Stimulated activated CD4-positive, alpha-beta T cell treated with anti-CD3 and anti-CD28 coated beads, Interleukin-12 subunit alpha, Interleukin-12 subunit beta, amount 100 ng/mL, for 48 hours (primary cell): ENCODE measurements at regions not wholly inside any gene's neighbourhood (a gene's known extent, or its start where the extent isn't known, plus 50 kb on each side); places are given as distances from the start of the nearest gene placed in this dataset.
"Not testable (repeated sequence)": the region's sequence is repeated elsewhere in the genome, so short reads cannot be mapped to it uniquely, and the experiment has no call there.

Experiments
- DNase-seq, 3 donors: peaks; one replicate each; pipeline ENCODE4 v3.0.0-alpha.2; 2020; ENCODE audit warnings: low read depth in 2 of 3, low spot score in 1 of 3

GRCh38 chr18:60209042-60209441, 163.5 kb downstream of the MC4R start:
- DNase-seq, result no peak

- no peak for DNase-seq
Observed at GRCh38 chr18:60202708-60203107, 169.9 kb downstream of the MC4R start.

DNA sequence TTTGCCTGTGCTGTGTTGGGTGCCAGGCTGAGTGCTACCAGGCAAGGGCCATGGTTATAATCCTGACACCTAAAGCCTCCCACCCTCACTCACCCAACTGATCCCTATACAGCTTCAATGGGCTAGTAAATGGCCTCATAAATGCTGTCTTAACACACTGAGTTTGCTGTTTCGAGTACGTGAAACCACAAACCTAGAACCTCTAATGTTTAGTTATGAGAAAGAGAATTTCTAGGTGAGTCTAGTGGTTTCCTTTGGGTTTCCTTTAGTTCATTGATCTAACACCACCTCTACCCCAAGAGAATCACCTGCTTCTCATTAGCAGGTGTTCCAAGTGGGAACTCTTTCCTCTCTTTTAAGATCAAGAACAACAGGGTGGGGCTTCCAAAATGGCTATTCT, 172.0 kb downstream of the MC4R start:
- no peak for DNase-seq

- DNase-seq, result no peak
Observed at GRCh38 chr18:60199505-60199904, 173.1 kb downstream of the MC4R start.

DNA sequence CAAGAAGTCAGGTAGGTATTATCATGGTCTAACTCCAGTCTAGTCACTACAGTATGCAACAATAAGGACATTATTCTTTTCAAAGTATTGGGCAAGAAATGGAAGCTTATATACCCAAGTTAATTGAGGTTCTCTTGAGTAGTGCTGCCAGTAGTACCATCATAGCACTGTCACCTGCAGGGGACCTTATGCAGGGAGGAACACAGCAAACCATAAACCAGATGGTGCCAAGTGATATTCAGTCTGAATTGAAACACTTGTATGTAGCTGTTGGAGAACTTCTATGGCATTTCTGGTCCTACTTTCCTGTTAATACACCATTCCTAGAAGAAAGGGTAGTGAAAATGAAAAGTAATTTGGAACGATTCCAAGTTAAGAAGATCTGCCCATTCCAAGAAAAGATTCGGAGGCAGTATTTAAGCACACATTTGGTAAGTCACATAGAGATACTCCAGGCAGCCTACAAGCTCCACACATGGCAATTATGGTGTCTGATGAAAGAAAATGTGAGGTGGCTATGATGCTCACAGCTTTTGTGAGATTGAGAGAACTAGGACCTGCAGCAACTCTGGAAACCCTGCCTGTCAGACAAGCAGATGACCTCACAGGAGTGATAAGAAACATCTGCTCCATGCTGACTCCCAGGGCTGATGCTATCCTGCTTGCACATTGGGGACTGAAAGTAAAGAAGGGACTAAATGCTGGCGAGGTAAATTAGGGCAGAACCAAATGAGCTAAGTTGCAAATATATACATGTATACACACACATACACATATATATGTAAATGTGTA, 174.7 kb downstream of the MC4R start:
- no peak for DNase-seq

DNA sequence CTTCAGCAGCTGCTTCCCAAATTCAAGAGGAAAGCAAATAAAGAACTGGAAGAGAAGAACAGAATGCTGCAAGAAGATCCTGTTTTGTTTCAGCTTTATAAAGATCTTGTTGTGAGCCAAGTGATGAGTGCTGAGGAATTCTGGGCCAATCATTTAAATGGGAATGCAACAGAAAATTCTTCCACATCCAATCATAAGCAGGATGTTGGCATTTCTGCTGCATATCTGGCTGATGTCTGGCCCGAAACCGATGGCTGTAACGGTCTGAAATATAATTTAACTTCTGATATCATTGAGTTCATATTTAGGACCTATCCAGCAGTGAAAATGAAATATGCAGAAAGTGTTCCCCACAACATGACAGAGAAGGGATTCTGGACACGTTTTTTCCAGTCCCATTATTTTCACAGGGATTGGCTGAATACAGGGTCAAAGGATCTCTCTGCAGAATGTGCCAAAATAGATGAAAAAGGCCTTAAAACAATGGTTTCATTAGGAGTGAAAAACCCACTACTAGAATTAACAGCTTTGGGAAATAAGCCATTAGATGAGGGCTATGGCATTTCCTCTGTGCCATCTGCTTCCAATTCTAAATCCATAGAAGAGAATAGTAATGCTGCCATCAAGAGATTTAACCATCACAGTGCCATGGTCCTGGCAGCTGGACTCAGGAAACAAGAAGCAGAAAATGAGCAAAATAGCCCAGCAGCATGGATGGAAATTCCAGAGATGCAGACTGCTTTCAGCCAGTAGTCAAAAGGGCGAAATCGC, 175.6 kb downstream of the MC4R start:
- DNase-seq, result no peak

DNA sequence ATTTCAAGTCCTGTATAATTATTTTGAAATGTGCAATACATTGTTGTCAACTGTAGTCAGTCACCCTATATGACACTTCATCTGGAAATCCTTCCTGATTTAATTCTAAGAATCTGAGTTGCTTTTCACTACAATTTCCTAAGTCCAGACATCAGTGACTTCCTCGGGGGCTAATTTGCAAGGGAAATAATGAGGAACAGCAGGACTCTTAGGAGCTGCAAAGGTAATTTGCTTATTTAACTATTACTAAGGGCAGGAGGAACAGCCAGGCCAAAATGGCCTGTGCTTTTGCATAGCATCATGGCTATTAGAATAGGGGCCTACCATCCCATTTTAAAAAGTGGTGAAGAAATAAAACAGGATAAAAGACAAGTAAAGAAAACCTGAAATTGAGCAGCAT, 178.8 kb downstream of the MC4R start:
- DNase-seq, result no peak

GRCh38 chr18:60191926-60192325, 180.6 kb downstream of the MC4R start:
- DNase-seq, result no peak

DNA sequence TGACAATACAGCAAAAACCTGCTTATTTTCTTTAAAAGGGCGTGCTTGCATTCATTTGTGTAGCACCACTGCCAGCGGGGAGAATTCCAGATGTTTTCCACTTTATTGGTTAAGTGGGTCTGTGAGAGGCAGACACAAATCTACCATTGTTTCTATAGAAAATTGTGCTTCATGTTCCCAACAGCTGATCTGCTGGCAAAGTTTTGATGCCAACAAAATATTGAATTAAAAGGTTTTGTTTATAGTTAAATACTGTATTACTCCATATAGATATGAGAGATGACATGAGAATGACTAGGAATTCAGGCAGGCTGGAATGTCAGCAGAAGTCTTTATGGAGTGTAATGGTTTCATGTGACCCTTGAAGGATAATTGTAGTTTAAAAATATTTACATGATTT, 182.7 kb downstream of the MC4R start:
- DNase-seq, result no peak

DNA sequence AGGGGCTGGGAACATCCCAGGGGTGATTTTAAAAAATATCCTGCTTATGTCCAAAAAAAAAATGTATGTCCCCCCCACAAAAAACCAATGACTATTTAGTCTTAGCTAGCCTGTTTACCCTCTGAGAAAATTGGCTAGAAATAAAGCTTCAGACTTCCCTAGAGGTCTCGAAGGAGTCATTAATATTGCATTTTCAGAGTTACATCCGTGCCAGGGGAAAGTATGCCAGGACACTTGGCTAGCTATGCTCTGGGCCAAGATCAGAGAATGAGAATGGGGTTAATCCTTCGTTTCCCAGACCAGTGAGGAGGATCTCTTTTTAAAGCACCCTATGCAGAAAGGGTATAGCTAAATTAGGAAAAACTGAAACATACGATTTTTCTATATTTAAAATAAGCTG, 183.6 kb downstream of the MC4R start:
- no peak for DNase-seq

GRCh38 chr18:60182223-60182622, 190.4 kb downstream of the MC4R start:
- DNase-seq, result no peak

DNA sequence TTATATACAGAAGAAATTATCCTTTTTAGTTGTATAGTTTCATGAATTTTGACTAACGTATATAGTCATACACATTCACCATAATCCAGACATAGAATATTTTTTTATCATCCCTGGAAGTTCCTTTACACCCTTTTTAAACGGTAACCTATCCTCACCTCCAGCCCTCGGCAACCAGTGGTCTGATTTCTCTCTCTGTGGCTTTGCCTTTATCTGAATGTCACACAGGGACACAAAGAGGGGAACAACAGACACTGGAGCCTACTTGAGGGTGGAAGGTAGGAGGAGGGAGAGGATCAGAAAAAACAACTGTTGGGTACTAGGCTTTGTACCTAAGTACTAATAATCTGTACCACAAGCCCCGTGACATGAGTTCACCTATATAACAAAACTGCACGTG, 191.9 kb downstream of the MC4R start:
- no peak for DNase-seq

DNA sequence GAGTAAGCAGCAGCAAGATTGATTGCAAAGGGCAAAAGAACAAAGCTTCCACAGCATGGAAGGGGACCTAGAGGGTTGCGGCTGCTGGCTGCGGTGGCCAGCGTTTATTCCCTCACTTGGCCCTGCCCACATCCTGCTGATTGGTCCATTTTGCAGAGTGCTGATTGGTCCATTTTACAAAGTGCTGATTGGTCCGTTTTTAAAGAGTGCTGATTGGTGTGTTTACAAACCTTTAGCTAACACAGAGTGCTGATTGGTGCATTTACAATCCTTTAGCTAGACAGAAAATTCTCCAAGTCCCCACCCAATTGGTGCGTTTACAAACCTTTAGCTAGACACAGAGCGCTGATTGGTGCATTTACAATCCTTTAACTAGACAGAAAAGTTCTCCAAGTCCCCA, 194.4 kb downstream of the MC4R start:
- DNase-seq, result not testable (repeated sequence)

GRCh38 chr18:60176259-60176658, 196.3 kb downstream of the MC4R start:
- no peak for DNase-seq

GRCh38 chr18:60174832-60175231, 197.7 kb downstream of the MC4R start:
- no peak for DNase-seq

DNA sequence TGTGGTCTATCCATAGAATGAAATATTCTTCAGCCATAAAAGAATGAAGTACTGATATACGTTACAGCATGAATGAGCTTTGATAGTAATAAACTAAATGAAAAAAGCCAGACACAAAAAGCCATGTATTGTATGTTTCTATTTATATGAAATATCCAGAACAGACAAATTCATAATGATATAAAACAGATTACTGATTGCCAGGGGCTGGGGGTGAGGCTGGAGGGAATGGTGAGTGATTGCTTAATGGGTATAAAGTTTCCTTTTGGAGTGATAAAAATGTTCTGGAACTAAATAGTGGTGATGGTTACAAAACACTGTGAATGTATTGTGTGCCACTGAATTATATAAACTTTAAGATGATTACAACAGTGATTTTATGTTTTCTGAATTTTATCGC, 200.5 kb downstream of the MC4R start:
- DNase-seq, result no peak

GRCh38 chr18:60163622-60164021, 209.0 kb downstream of the MC4R start:
- DNase-seq, result no peak

- DNase-seq, result no peak
Observed at GRCh38 chr18:60162388-60162787, 210.2 kb downstream of the MC4R start.

GRCh38 chr18:60157810-60158209, 214.8 kb downstream of the MC4R start:
- no peak for DNase-seq

- no peak for DNase-seq
Observed at GRCh38 chr18:60153376-60153775, 219.2 kb downstream of the MC4R start.

GRCh38 chr18:60149316-60149715, 223.3 kb downstream of the MC4R start:
- no peak for DNase-seq

DNA sequence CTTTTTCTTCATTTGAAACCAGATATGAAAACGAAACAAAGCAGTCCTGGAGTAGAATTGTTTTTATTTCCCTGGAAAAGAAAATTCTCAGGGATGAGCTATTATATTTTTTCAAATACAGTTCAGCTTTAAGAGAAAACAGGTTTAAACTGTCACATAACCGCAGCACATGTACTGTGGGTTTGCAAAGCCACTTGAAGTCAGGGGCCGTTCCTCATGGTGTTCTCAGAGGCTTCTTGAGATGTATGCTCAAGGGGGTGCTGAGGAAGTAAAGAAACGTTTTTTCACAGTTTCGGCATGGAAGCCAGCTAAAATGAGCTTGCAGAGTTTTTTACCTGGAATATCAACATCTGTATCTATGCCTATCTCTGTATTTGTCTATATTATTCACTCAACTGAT, 225.3 kb downstream of the MC4R start:
- DNase-seq, result no peak
